Prostate gland (tissue), 2 donors: ENCODE measurements at regions not wholly inside any gene's neighbourhood (a gene's known extent, or its start where the extent isn't known, plus 50 kb on each side); places are given as distances from the start of the nearest gene placed in this dataset.

Source experiments
- DNase-seq: peaks from one replicate; pipeline ENCODE4 v3.0.0-alpha.2; 2019; ENCODE audit warnings: low spot score
- H3K27ac ChIP-seq, 2 donors: fragments of 200-600 bp; sonication (generic); 2 replicates each; pipeline ENCODE4 v1.5.1; 2017 to 2019
- H3K27me3 ChIP-seq: fragments of 200-600 bp; sonication (generic); replicated peaks from 2 replicates; pipeline ENCODE4 v1.5.1; 2019; ENCODE audit not compliant: insufficient read depth
- H3K36me3 ChIP-seq, 2 donors: fragments of 200-600 bp; sonication (generic); 1 replicate in 1 of 2; 2 replicates in 1 of 2; pipeline versions ENCODE4 v1.5.1 to v1.8.1; 2017 to 2019
- H3K4me1 ChIP-seq: fragments of 200-600 bp; sonication (generic); replicated peaks from 2 replicates; pipeline ENCODE4 v1.5.1; 2019
- H3K4me3 ChIP-seq, 2 donors: fragments of 200-600 bp; sonication (generic); 2 replicates each; pipeline ENCODE4 v1.5.1; 2017 to 2019
- H3K9me3 ChIP-seq: fragments of 200-600 bp; sonication (generic); 2 replicates; pipeline ENCODE4 v1.5.1; 2017
- CTCF ChIP-seq, 4 experiments: fragments of 200-600 bp in 2 of 4; fragments of 450-650 bp in 2 of 4; sonication (generic) in 2 of 4; IDR thresholded peaks; 1 replicate in 3 of 4; 2 replicates in 1 of 4; pipeline ENCODE4 v1.5.1; 2016 to 2019; ENCODE audit warnings: antibody characterized with exemption in 4 of 4, mild to moderate bottlenecking in 2 of 4, moderate library complexity in 2 of 4
- POLR2A ChIP-seq: fragments of 450-650 bp; IDR thresholded peaks from one replicate; pipeline ENCODE4 v1.6.1; 2016; ENCODE audit warnings: antibody characterized with exemption, mild to moderate bottlenecking
- POLR2AphosphoS5 ChIP-seq: sonication (generic); formaldehyde crosslinking; IDR thresholded peaks from one replicate; pipeline ENCODE4 v1.6.1; 2017; ENCODE audit warnings: antibody characterized with exemption
- WGBS: methylation state at CpG from one replicate; pipeline ENCODE4 v1.1.5; 2018; 5-methylcytosine and 5-hydroxymethylcytosine counted together
- intact Hi-C: fragments of 100-400 bp; cut with DNase I; formaldehyde crosslinking; loops from one replicate; pipeline ENCODE4 v1.14.2; 2022

- no peaks in the 10 kb centered on the region for H3K36me3 ChIP-seq
- peaks cover 13% of the 10 kb centered on the region for H3K4me1 ChIP-seq
- no peaks in the 10 kb centered on the region for H3K27me3 ChIP-seq
- no peak for TF ChIP-seq POLR2A
- peak in 1 of 4 experiments; percentile 15 for TF ChIP-seq CTCF (IDR thresholded peaks at IDR 0.05)
- H3K9me3 ChIP-seq: no peaks in the 10 kb centered on the region
- H3K4me3 ChIP-seq: no peak overlapping the region
- intact Hi-C loops: no loop called here
- 43% methylated on average over 21 of the region's 21 CpGs for WGBS
- no peak for DNase-seq
- no peak overlapping the region for H3K27ac ChIP-seq
Measured at GRCh38 chr16:85473909-85474620, 139.1 kb upstream of the GSE1 start.

GRCh38 chr16:85474621-85475217, 138.4 kb upstream of the GSE1 start:
- Histone ChIP-seq H3K27ac (peak overlapping the region in 1 of 2 donors; percentile 20), H3K9me3 (no peaks in the 10 kb centered on the region), H3K36me3 (no peaks in the 10 kb centered on the region), H3K27me3 (no peaks in the 10 kb centered on the region), H3K4me3 (no peak overlapping the region), H3K4me1 (peaks cover 13% of the 10 kb centered on the region)
- DNase-seq: no peak
- 32% methylated on average over 9 of the region's 9 CpGs for WGBS
- intact Hi-C loops: no loop called here
- TF ChIP-seq POLR2AphosphoS5: no peak
- no peak for TF ChIP-seq CTCF (IDR thresholded peaks at IDR 0.05)
- no peak for TF ChIP-seq POLR2A

- Histone ChIP-seq H3K4me3 (no peak overlapping the region), H3K4me1 (peaks cover 13% of the 10 kb centered on the region), H3K36me3 (no peaks in the 10 kb centered on the region), H3K9me3 (no peaks in the 10 kb centered on the region), H3K27me3 (no peaks in the 10 kb centered on the region), H3K27ac (peak overlapping the region in 1 of 2 donors; percentile 20)
- no peak for DNase-seq
- WGBS: 25% methylated on average over 8 of the region's 8 CpGs
- intact Hi-C loops: no loop called here
- TF ChIP-seq CTCF (IDR thresholded peaks at IDR 0.05): peak in 1 of 4 experiments; percentile 14
- no peak for TF ChIP-seq POLR2A
- peak; percentile 31 for TF ChIP-seq POLR2AphosphoS5
Measured at GRCh38 chr16:85475233-85475632, 137.9 kb upstream of the GSE1 start.

GRCh38 chr16:85475691-85476300, 137.3 kb upstream of the GSE1 start:
- Histone ChIP-seq H3K4me1 (peaks cover 13% of the 10 kb centered on the region), H3K9me3 (no peaks in the 10 kb centered on the region), H3K27me3 (no peaks in the 10 kb centered on the region), H3K4me3 (no peak overlapping the region), H3K27ac (peak overlapping the region in 1 of 2 donors; percentile 20), H3K36me3 (no peaks in the 10 kb centered on the region)
- DNase-seq: no peak
- intact Hi-C loops: no loop called here
- TF ChIP-seq POLR2A (no peak), POLR2AphosphoS5 (no peak), CTCF (IDR thresholded peaks at IDR 0.05) (no peak)
- WGBS: 72% methylated on average over 22 of the region's 22 CpGs
